ENCODE measurements at regions not wholly inside any gene's neighbourhood (a gene's known extent, or its start where the extent isn't known, plus 50 kb on each side); places are given as distances from the start of the nearest gene placed in this dataset.

DNA sequence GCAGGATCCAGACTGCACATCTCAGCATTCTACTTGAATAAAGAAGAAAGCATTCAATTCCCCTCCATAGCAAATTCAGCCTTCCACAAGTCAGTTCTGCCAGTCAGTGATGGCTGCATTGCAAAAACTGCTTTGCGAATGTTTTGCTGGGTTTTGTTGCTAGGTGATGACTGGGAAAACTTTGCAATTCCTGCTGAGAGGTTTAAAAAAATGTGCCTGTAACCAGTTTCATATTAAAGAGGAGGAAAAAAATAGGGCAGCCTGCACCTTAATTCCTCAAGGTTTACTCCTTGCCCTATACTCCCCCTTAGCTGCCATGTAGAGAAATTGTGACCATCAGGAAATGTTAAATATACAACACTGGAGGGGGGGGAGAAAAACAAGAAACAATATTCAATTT is 225.6 kb upstream of the ATP11B start:
- Histone ChIP-seq H3K27me3 (ENCODE audit: control insufficient read depth, insufficient read depth, low read length) (no peaks in the 10 kb centered on the region), H3K27ac (ENCODE audit: low read depth, low read length) (no peak overlapping the region), H3K4me3 (ENCODE audit: low read depth, low read length) (no peak overlapping the region), H3K9me3 (ENCODE audit: control insufficient read depth, insufficient read depth, low read length) (peaks cover 11% of the 10 kb centered on the region)
- CTCF ChIA-PET, result no interaction called here
- TF ChIP-seq, protein P1, sequence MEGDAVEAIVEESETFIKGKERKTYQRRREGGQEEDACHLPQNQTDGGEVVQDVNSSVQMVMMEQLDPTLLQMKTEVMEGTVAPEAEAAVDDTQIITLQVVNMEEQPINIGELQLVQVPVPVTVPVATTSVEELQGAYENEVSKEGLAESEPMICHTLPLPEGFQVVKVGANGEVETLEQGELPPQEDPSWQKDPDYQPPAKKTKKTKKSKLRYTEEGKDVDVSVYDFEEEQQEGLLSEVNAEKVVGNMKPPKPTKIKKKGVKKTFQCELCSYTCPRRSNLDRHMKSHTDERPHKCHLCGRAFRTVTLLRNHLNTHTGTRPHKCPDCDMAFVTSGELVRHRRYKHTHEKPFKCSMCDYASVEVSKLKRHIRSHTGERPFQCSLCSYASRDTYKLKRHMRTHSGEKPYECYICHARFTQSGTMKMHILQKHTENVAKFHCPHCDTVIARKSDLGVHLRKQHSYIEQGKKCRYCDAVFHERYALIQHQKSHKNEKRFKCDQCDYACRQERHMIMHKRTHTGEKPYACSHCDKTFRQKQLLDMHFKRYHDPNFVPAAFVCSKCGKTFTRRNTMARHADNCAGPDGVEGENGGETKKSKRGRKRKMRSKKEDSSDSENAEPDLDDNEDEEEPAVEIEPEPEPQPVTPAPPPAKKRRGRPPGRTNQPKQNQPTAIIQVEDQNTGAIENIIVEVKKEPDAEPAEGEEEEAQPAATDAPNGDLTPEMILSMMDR (IDR thresholded peaks at IDR 0.05; ENCODE audit: low read depth, low read length), result no peak
- no peak for DNase-seq (ENCODE audit: low read depth, low spot score)
- POLR2A ChIA-PET, result no interaction called here

DNA sequence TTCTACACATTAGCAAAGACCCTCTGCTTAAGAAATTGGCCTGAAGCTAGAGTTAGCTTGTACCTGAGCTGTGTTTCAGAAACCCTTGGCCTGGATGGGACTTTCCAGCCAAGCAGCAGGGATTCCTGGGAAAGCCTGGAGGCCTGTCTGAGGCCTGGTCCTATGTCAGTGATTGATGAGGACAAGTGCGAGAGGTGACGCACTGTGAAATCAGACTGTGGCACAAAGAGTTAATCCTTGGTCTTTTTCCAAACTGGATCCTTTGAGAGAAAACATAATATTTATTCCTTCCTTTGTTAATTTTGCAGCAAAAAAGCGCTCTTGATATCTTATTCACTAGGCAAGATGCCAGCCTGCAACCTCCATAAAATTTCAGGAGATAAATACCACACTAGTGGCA is 225.0 kb upstream of the ATP11B start:
- CTCF ChIA-PET, result no interaction called here
- POLR2A ChIA-PET, result no interaction called here
- H3K27me3 ChIP-seq (ENCODE audit: control insufficient read depth, insufficient read depth, low read length), result no peaks in the 10 kb centered on the region

DNA sequence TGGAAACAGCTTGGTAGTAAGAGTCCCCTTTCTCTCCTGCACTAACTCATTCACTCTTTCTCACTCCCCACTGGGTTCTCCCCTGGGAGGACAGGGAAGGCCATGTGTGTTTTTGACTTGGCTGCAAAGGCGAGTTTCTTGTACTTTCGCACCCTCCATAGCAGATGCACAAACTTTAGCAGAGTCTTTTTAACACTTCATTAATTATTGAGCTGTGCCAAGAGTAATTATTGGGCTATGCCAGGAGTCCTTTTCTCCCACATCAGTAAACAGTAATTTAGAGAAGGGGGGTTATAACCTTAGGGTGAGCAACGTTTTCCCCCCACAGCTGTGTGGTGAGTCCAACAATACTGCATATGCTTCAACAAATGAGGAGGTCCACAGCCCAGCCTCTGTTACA is 224.4 kb upstream of the ATP11B start:
- ChIA-PET POLR2A (no interaction called here), CTCF (no interaction called here)
- no peak overlapping the region for H3K27ac ChIP-seq (ENCODE audit: low read depth, low read length)
- H3K9me3 ChIP-seq (ENCODE audit: control insufficient read depth, insufficient read depth, low read length), result peaks cover 14% of the 10 kb centered on the region
- H3K4me3 ChIP-seq (ENCODE audit: low read depth, low read length), result no peak overlapping the region
- H3K27me3 ChIP-seq (ENCODE audit: control insufficient read depth, insufficient read depth, low read length), result no peaks in the 10 kb centered on the region
- no peak for DNase-seq (ENCODE audit: low read depth, low spot score)
- TF ChIP-seq, protein P1 (IDR thresholded peaks at IDR 0.05; ENCODE audit: low read depth, low read length), result no peak

More for the DNA sequence above, 225.0 kb upstream of the ATP11B start:
- TF ChIP-seq, protein P1 (IDR thresholded peaks at IDR 0.05; ENCODE audit: low read depth, low read length), result no peak
- no peak overlapping the region for H3K27ac ChIP-seq (ENCODE audit: low read depth, low read length)
- no peak overlapping the region for H3K4me3 ChIP-seq (ENCODE audit: low read depth, low read length)
- H3K9me3 ChIP-seq (ENCODE audit: control insufficient read depth, insufficient read depth, low read length), result peaks cover 14% of the 10 kb centered on the region
- DNase-seq (ENCODE audit: low read depth, low spot score), result no peak

DNA sequence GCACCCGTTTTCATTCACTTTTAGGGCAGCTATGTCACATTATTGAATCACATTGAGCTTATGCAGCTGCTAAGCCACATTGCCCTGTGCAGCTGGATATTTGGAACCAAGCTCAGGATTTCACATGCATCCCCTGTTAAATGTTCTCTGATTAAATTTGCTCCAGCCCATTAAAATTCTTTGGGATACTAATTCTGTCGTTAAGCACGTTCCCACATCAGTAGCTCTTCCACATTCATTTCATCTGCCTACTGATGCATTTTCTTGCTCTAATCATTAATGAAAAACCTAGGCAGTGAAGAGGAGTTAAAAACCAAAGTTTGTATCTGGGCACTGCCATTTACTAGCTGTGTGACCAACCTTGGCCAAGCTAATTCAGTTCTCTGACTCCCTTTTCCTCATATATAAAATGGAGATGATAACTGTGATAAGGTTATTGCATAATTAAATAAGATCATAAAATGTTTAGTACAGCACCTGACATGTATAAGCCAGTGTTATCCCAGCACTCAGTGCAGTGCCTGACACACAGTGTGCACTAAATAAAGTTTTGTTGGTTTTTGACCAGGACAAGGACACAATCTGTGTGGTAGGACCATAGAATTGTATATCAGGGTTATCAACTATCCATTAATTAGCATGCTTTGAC is 222.2 kb upstream of the ATP11B start:
- CTCF ChIA-PET, result no interaction called here
- Histone ChIP-seq H3K9me3 (ENCODE audit: control insufficient read depth, insufficient read depth, low read length) (peaks cover 14% of the 10 kb centered on the region), H3K4me3 (ENCODE audit: low read depth, low read length) (no peak overlapping the region), H3K27me3 (ENCODE audit: control insufficient read depth, insufficient read depth, low read length) (no peaks in the 10 kb centered on the region), H3K27ac (ENCODE audit: low read depth, low read length) (no peak overlapping the region)
- TF ChIP-seq, protein P1 (IDR thresholded peaks at IDR 0.05; ENCODE audit: low read depth, low read length), result no peak
- DNase-seq (ENCODE audit: low read depth, low spot score), result no peak
- POLR2A ChIA-PET, result no interaction called here

DNA sequence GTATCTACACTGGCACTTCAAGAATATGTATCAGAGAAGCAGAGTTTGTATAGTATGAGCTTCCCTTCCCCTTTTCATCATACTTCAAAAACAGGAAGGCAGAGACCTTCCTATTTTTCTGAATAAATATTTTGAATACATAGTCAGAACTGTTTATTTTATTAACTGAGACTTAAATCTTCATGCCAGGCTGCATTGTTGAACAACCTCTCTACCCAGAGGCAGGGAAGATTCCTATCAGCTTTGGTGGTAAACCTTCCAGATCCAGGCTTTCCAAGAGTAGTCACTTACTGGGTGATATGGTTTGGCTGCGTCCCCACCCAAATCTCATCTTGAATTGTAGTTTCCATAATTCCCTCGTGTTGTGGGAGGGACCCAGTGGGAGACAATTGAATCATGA is 217.4 kb upstream of the ATP11B start:
- H3K9me3 ChIP-seq (ENCODE audit: control insufficient read depth, insufficient read depth, low read length), result peaks cover 14% of the 10 kb centered on the region
- no peak overlapping the region for H3K27ac ChIP-seq (ENCODE audit: low read depth, low read length)
- TF ChIP-seq, protein P1 (IDR thresholded peaks at IDR 0.05; ENCODE audit: low read depth, low read length), result no peak
- no peak for DNase-seq (ENCODE audit: low read depth, low spot score)
- no peak overlapping the region for H3K4me3 ChIP-seq (ENCODE audit: low read depth, low read length)
- ChIA-PET POLR2A (no interaction called here), CTCF (no interaction called here)
- no peaks in the 10 kb centered on the region for H3K27me3 ChIP-seq (ENCODE audit: control insufficient read depth, insufficient read depth, low read length)
